GM23338 (cell line): ENCODE measurements at regions not wholly inside any gene's neighbourhood (a gene's known extent, or its start where the extent isn't known, plus 50 kb on each side); places are given as distances from the start of the nearest gene placed in this dataset.

Experiments used
- CTCF ChIP-seq, 2 experiments: fragments of 200-600 bp in 1 of 2; sonication (generic) in 1 of 2; conservative IDR thresholded peaks; 2 replicates each; pipeline versions ENCODE4 v1.5.1 to v1.6.1; 2016 to 2017; ENCODE audit warnings: antibody characterized with exemption in 2 of 2, low read depth in 2 of 2, mild to moderate bottlenecking in 2 of 2, moderate library complexity in 1 of 2
- ETS1 ChIP-seq: IDR thresholded peaks from 2 replicates; pipeline ENCODE4 v1.6.1; 2016; ENCODE audit warnings: antibody characterized with exemption
- EZH2 ChIP-seq: fragments of 200-600 bp; sonication (generic); IDR thresholded peaks from one replicate; pipeline ENCODE4 v1.8.0; 2017; ENCODE audit warnings: antibody characterized with exemption, mild to moderate bottlenecking, low read depth; ENCODE audit not compliant: unreplicated experiment
- EZH2phosphoT487 ChIP-seq: fragments of 200-600 bp; sonication (generic); IDR thresholded peaks from one replicate; pipeline ENCODE4 v1.8.1; 2018; ENCODE audit warnings: antibody characterized with exemption; ENCODE audit not compliant: unreplicated experiment
- JUNB ChIP-seq: IDR thresholded peaks from one replicate; pipeline ENCODE4 v1.6.1; 2016; ENCODE audit warnings: antibody characterized with exemption; ENCODE audit not compliant: unreplicated experiment
- POLR2AphosphoS5 ChIP-seq: IDR thresholded peaks from 2 replicates; pipeline ENCODE4 v1.6.1; 2016; ENCODE audit warnings: antibody characterized with exemption, low read depth
- STAT1 ChIP-seq: IDR thresholded peaks from one replicate; pipeline ENCODE4 v1.6.1; 2016; ENCODE audit warnings: antibody characterized with exemption; ENCODE audit not compliant: unreplicated experiment
- ZNF114 ChIP-seq: fragments of 250-450 bp; sonication (Bioruptor Pico); IDR thresholded peaks from 2 replicates; pipeline ENCODE4 v1.5.0; 2020; ENCODE audit warnings: mild to moderate bottlenecking, moderate library complexity
- ZNF462 ChIP-seq: fragments of 250-450 bp; sonication (Bioruptor Pico); IDR thresholded peaks from 2 replicates; pipeline ENCODE4 v1.5.0; 2020; ENCODE audit warnings: mild to moderate bottlenecking, moderate library complexity

- TF ChIP-seq ZNF462 (CRISPR knock-in tag) (no peak), EZH2phosphoT487 (no peak), JUNB (no peak), ZNF114 (CRISPR knock-in tag) (no peak), EZH2 (no peak), CTCF (conservative IDR thresholded peaks at IDR 0.05; ENCODE audit: low read depth in 2 of 2) (no peak), ETS1 (no peak), STAT1 (no peak), POLR2AphosphoS5 (no peak)
Observed at GRCh38 chr5:84680908-84681307, 296.2 kb upstream of the EDIL3 start (continued).
